SK-N-SH (cell line): ENCODE measurements at regions not wholly inside any gene's neighbourhood (a gene's known extent, or its start where the extent isn't known, plus 50 kb on each side); places are given as distances from the start of the nearest gene placed in this dataset.

Experiments used
- CTCF ChIP-seq: fragments of 200-600 bp; sonication (generic); IDR thresholded peaks from 2 replicates; pipeline ENCODE4 v1.6.1; 2017; ENCODE audit warnings: antibody characterized with exemption, mild to moderate bottlenecking, moderate library complexity
- REST ChIP-seq: IDR thresholded peaks from 2 replicates; pipeline ENCODE4 v1.6.1; 2012; ENCODE audit warnings: mild to moderate bottlenecking, low read depth, low read length, moderate library complexity

GRCh38 chr5:115458003-115458409 lies 86.6 kb downstream of the FEM1C start:
- TF ChIP-seq REST (no peak), CTCF (no peak)
